HG03469 (cell line): ENCODE measurements at regions not wholly inside any gene's neighbourhood (a gene's known extent, or its start where the extent isn't known, plus 50 kb on each side); places are given as distances from the start of the nearest gene placed in this dataset.
"Not testable (repeated sequence)": the region's sequence is repeated elsewhere in the genome, so short reads cannot be mapped to it uniquely, and the experiment has no call there.

ENCODE experiments used
- ATAC-seq: cut with Tn5 transposase; IDR thresholded peaks from one replicate; pipeline ENCODE4 v1.9.1; 2021; ENCODE audit warnings: mild to moderate bottlenecking, moderate library complexity, moderate number of reproducible peaks; ENCODE audit not compliant: unreplicated experiment

DNA sequence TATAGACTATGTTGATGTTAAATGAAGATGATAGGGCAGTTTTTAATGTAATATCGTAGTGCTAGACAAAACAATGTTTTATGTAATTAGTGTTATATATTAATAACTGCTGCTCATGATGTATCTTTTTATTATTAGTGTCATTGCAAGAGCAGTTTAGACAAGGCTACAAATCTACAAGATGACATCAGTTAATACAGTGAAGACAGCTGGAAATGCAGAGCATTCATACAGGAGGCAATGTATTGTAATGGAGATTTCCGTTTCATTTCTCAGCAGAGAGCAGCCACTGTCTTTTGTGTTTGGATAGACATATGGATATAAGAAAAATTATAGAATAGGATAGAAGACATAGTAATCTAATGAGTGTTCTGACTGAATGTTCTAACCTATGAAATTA, 178.0 kb downstream of the FOXG1 start:
- no peak for ATAC-seq

DNA sequence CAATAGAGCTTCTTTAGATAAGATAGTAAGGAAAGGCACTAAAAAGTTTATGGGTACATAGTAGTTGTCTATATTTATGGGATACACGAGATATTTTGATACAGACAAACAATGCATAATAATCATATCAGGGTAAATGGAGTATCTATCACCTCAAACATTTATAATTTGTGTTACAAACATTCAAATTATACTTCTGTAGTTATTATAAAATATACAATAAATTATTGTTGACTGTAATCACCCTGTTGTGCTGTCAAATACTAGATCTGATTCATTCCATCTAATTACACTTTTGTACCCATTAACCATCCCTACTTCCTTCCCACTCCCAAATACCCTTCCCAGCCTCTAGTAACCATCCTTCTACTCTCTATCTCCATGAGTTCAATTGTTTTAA, 179.7 kb downstream of the FOXG1 start:
- ATAC-seq = no peak

DNA sequence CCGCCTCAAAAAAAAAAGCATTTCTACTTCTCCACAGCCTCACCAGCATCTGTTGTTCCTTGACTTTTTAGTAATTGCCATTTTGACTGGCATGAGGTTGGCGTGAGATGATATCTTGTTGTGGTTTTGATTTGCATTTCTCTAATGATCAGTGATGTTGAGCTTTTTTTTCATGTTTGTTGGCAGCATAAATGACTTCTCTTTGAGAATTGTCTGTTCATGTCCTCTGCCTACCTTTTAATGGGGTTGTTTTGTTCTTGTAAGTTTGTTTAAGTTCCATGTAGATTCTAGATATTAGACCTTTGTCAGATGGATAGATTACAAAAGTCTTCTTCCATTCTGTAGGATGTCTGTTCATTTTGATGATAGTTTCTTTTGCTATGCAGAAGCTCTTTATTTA, 182.9 kb downstream of the FOXG1 start:
- no peak for ATAC-seq

DNA sequence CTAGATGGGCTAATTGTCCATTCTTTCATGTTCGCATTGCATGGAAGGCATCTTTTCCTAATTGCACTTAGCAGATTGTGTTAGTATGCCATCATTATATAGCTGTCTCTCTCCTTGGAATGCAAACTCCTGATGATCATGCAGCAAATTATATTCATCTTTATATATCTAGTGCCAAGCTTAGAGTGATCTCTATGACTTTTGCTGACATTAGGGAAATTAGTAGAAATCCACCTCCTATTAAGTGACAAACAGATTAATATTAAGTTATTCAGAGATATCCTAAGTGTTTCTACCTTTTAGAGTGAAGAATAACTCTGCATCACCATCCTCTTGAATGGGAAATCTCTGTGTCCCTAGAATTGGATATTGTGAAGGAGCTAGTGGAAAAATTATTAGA, 185.6 kb downstream of the FOXG1 start:
- no peak for ATAC-seq

DNA sequence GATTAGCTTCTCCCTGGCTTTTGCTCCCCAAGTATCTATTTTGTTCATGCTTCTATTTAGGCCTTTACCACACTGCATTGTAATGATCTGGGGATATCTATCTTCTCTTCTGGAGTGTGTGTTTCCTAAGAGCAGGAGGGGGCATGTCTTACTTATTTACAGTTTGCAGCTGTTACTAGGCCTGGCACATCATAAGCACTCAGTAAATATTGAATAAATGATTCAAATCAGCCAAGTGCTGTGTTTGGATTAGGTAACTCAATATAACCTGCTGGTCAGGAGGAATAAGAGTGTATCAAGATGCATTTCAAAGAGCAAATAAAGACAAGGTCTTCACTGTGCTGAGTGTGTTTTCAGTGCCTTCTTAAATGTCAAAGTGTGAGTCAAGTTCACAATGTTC, 186.1 kb downstream of the FOXG1 start:
- no peak for ATAC-seq

DNA sequence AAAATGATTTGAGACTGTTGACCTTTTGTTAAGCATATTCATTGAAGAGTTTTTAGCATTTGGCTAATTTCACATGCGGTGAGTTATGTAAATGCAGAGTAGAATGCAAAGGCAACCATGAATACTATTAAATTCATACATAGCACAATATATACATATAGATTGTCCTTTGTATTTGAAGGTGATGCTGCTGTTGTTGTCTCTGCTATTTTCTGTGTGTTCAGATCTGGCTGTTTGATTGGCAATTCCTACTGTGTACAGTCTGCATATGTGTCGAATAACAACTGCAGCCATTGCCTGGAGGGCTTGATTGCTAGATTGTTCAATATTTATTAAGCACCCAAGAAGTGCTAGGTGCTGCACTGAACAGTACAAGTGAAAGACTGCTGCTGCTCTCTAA, 187.4 kb downstream of the FOXG1 start:
- ATAC-seq = no peak

DNA sequence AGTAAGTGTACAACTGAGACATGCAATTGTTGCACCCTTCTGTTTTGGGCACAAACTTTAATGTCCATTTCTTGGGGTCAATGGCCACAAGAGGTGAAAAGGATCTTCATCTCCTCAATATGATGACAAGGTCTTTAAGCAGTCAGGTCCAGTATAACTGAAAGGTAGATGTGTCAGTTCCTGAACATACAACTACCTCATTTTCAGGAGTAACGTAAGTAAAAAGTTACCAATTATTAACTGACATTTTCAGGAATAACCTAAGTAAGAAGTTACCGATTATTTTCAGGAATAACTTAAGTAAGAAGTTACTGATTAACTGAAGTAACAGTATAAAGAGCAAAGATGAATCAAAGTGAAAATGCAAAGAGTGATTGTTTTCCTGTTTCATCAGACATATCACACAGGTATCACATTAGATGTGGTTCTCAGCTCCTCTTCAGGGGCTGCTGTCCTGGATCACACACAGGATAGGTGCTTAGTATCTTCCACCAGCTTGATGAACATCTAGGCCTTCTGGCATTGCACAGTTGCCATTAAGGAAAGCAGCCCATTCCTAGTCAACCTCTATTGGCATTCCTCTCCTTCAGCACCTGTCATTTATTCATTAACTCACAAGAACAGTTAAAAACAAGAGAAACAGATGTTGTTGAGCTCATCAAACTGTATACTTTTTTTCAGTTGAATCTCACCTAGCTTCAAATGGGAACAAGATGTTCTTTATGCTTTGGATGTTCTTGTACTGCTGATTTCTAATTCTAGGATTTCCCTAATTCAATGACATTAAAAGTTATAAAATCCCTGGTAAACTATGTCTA, 200.0 kb downstream of the FOXG1 start:
- ATAC-seq = peak; percentile 44

DNA sequence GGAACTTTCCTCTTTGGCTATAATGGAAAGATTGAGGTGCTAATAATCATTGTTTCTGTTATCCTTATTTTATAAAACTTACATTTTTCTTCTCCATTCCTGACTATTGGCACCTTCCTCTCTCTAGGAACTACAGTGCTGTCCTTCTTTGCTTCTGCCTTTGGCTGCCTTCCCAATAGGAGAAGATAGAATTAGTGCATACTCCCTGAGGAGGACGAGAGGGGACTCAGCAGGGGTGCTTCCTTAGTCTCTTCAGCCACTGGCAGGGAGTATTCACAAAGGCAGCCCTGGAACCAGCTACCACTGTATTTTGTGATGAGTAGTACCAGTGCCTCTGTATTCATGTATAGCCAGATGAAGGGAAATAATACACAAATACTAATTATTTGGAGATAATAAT, 208.5 kb downstream of the FOXG1 start:
- ATAC-seq = no peak

DNA sequence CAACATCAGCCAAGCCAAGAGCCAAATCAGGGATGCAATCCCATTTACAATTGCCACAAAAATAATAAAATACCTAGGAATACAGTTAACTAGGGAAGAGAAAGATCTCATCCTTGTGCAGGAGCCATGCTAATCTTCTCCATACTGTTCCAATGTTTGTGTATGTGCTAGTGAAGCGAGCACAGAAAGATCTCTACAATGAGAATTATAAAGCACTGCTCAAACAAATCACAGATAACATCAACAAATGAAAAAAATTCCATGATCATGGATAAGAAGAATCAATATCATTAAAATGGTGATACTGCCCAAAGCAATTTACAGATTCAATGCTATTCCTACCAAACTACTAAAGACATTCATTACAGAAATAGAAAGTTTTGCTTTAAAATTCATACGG, 215.6 kb downstream of the FOXG1 start:
- ATAC-seq = no peak

DNA sequence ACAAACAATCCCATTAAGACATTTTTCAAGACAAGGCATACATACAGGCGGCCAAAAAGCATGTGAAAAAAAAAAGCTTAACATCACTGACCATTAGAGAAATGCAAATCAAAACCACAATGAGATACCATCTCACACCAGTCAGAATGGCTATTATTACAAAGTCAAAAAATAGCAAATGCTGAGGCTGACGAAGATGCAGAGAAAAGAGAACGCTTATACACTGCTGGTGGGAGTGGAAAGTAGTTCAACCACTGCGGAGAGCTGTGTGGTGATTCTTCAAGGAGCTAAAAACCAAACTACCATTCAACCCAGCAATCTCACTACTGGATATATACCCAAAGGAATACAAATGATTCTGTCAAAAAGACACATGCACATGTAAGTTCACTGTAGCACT, 216.7 kb downstream of the FOXG1 start:
- no peak for ATAC-seq

DNA sequence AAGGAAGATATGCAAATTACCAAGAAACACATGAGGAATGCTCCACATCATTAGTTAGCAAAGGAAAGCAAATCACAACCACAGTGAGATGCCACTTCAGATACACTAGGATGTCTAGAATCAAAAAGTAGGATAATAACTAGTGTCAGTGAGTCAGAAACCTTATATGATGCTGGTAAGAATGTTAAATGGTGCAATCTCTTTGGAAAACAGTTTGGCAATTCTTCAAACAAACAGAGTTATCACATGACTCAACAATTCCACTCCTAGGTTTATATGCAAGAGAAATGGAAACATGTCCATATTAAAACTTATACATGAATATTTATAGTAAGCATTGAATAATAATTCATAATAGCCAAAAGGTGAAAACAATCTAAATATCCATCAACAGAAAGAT, 220.9 kb downstream of the FOXG1 start:
- no peak for ATAC-seq

DNA sequence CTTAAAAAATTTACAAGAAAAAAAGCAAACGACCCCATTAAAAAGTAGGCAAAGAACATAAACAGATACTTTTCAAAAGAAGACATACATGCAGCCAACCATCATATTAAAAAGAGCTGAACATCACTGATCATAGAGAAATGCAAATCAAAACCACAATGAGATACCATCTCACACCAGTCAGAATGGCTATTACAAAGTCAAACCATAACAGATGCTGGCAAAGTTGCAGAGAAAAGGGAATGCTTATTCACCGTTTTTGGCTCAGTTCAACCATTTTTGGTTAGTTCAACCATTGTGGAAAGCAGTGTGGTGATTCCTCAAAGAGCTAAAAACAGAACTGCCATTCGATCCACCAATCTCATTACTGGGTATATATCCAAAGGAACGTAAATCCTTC, 230.6 kb downstream of the FOXG1 start:
- ATAC-seq = not testable (repeated sequence)

DNA sequence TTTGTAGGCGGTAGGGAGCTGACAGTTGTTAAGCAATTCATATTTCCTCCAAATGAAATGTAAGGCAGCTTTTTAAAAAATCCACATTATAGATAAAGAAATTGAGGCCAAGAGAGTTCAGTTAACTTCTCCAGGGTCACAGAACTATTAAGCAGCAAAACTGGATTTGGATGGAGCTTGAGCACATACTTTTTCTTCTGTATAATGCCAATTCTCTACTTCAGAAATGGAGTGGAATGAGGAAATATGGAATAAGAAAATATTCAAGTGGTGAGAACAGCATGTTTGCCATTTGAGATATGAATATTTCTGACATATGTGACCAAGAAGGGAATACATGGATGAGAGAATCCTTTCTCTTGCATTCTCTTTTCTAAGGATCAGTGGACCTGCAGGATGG, 233.1 kb downstream of the FOXG1 start:
- ATAC-seq = no peak

DNA sequence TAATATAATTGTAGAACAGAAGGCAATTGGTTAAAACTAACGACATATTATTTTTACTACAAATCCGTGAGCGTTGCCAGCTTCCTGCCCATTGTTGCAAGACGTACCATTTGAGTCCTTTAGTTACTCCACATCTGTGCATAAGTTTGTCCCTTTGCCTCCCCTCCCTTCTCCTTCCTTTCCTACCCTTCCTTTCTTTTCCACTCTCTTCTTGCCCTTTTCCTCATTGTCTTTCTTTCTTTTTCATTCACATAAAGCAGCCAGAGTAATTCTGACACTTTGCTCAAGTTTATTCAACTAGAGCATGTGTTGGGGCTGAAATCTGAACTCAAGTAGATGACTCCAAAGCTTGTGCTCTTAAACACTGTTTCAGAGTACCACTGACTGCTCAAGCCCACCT, 239.1 kb downstream of the FOXG1 start:
- no peak for ATAC-seq

DNA sequence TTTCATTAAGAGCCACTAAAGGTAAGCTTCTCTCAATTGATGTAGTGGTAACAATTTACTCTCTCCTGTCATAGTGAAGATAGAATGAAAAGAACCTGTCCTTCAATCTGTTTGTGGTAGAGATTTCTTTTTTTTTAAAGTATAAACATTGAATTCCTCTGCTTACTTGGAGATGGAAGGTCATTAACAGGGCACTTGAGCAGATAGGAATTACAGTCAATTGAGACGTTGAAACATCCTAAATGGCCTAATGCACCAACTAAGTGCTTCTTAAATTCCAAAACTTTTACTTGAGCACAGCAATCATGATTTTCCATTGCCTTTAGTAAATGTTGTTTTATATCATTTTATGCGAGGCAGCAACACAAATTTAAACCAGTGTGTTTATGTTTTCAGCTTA, 241.4 kb downstream of the FOXG1 start:
- no peak for ATAC-seq

DNA sequence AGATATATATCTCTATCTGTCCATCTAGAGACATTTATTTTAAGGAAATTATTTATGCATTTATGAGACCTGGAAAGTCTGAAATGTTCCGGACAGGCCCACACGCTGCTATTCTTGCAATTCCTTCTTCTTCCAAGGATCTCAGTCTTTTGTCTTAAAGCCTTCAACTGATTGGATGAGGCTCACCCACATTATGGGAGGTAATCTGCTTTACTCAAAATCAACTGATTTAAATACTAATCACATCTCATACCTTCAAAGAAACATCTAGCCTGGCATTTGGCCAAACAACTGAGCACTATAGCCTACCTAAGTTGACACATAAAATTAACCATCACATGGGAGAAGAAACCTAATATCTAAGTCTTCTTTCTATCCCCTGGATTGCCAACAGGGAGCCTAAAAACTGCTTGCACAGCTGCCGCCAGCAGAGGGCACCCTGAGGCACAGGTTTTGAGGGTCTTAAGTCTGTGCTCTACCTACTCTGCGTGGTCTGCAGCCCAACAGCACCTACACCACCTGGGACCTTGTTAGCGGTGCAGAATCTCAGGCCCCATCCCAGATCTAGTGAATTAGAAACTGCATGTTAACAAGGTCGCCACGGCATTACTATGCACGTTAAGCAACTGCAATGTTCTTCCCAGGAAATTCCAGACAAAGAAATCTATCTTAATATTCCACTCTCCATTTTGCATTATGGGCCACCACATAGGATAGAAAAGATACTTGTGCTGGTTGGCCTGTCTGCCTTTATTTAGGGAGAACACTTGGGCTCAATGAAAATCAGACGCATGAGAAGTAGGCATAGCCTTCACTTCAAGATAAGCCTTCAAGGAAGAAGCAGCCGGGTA, 249.7 kb downstream of the FOXG1 start:
- ATAC-seq = no peak

DNA sequence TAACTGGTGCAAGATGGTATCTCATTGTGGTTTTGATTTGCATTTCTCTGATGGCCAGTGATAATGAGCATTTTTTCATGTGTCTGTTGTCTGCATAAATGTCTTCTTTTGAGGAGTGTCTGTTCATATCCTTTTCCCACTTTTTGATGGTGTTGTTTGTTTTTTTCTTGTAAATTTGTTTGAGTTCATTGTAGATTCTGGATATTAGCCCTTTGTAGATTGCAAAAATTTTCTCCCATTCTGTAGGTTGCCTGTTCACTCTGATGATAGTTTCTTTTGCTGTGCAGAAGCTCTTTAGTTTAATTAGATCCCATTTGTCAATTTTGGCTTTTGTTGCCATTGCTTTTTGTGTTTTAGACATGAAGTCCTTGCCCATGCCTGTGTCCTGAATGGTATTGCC, 256.9 kb downstream of the FOXG1 start:
- not testable (repeated sequence) for ATAC-seq

DNA sequence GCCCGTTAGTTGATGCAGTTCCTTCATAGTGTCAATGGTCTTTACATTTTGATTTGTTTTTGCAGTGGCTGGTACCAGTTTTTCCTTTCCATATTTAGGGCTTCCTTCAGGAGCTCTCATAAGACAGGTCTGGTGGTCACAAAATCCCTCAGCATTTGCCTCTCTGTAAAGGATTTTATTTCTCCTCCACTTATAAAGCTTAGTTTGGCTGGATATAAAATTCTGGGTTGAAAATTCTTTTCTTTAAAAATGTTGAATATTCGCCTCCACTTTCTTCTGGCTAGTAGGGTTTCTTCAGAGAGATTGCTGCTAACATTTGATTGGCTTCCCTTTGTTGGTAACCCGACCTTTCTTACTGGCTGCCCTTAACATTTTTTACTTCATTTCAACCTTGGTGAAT, 260.9 kb downstream of the FOXG1 start:
- not testable (repeated sequence) for ATAC-seq

DNA sequence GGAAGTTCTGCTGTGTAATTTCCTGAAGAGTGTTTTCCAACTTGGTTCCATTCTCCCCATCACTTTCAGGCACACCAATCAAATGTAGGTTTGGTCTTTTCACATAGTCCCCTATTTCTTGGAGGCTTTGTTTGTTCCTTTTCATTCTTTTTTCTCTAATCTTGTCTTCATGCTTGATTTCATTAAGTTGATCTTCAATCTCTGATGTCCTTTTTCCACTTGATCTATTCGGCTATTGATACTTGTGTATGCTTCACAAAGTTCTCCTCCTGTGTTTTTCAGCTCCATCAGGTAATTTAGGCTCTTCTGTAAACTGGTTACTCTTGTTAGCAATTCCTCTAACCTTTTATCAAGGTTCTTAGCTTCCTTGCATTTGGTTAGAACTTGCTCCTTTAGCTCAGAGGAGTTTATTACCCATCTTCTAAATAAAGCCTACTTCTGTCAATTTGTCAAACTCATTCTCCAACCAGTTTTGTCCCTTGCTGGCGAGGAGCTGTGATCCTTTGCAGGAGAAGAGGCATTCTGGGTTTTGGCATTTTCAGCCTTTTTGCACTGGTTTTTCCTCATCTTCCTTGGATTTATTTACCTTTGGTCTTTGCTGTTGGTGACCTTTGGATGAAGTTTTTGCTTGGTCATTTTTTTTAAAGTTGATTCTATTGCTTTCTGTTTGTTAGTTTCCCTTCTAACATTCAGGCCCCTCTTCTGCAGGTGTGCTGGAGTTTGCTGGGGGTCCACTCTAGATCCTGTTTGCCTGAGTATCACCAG, 261.5 kb downstream of the FOXG1 start:
- ATAC-seq = not testable (repeated sequence)

DNA sequence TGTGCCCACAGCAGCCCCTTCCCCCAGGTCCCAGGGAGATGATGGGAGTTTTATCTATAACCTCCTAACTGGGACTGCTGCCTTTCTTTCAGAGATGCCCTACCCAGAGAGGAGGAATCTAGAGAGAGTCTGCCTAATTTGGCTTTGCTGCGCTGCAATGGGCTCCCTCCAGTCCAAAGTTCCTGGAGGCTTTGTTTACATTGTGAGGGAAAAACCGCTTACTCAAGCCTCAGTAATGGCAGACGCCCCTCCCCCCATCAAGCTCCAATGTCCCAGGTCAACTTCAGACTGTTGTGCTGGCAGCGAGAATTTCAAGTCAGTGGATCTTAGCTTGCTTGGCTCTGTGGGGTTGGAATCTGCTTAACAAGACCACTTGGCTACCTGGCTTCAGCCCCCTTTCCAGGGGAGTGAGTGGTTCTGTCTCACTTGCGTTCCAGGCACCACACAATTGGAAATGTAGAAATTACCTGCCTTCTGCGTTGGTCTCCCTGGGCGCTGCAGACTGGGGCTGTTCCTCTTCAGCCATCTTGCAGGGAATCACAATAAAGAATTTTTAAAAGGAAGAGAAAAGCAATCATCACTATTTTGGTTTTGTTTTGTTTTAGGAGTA, 262.5 kb downstream of the FOXG1 start:
- no peak for ATAC-seq

DNA sequence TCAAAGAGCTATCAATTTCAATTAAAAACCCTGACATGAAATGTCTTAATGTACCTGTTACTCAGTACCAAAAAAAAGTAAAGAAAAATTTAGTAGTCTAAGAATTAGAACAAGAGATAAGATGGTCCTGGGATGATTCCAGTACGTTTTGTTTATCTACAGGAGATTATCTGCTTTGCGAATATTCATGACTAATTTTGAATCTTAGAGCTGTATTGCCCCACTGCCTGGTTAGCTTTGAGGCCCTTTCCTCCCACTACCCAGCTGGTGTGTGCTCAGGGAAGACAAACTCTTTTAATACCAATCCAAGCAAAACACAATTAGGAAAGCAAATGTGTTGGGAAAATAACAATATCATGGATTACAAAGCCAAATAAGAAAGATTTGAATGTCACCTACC, 263.5 kb downstream of the FOXG1 start:
- no peak for ATAC-seq
